Activated naive CD4-positive, alpha-beta T cell treated with anti-CD3 and anti-CD28 coated beads, Interleukin-2, amount 10 ng/mL, durations not matched to agents 7 days and 5 days (primary cell): ENCODE measurements at regions not wholly inside any gene's neighbourhood (a gene's known extent, or its start where the extent isn't known, plus 50 kb on each side); places are given as distances from the start of the nearest gene placed in this dataset.

Experiments used
- CTCF ChIA-PET: fragments of 350-600 bp; sonication (Branson Sonifier 250); formaldehyde crosslinking; loops from one replicate; lab custom pipeline; 2021; ENCODE audit warnings: antibody characterized with exemption; lab: Charles Lee
- DNase-seq: peaks from one replicate; pipeline ENCODE4 v3.0.0-alpha.2; 2020
- H3K27ac Mint-ChIP-seq: one replicate; pipeline ENCODE4 v1.8.0; 2021; ENCODE audit warnings: mild to moderate bottlenecking, moderate library complexity, mixed read lengths
- H3K27me3 Mint-ChIP-seq: one replicate; pipeline ENCODE4 v1.8.0; 2021; ENCODE audit warnings: mild to moderate bottlenecking, mixed read lengths
- H3K36me3 Mint-ChIP-seq: one replicate; pipeline ENCODE4 v1.8.0; 2021; ENCODE audit warnings: mixed read lengths
- H3K4me1 Mint-ChIP-seq: one replicate; pipeline ENCODE4 v1.8.0; 2021; ENCODE audit warnings: mixed read lengths
- H3K4me3 Mint-ChIP-seq: one replicate; pipeline ENCODE4 v1.8.0; 2021; ENCODE audit warnings: mild to moderate bottlenecking, moderate library complexity, mixed read lengths
- H3K9me3 Mint-ChIP-seq: one replicate; pipeline ENCODE4 v1.8.0; 2021; ENCODE audit warnings: mixed read lengths

GRCh38 chr2:22991844-22992243 is 393.1 kb upstream of the KLHL29 start:
- CTCF ChIA-PET: no interaction called here
- Mint-ChIP-seq H3K9me3 (no peaks in the 10 kb centered on the region), H3K4me1 (no peaks in the 10 kb centered on the region), H3K36me3 (no peaks in the 10 kb centered on the region), H3K27ac (no peak overlapping the region), H3K4me3 (no peak overlapping the region), H3K27me3 (no peaks in the 10 kb centered on the region)
- no peak for DNase-seq

- no peaks in the 10 kb centered on the region for H3K36me3 Mint-ChIP-seq
- no peak for DNase-seq
- H3K27ac Mint-ChIP-seq: no peak overlapping the region
- no peak overlapping the region for H3K4me3 Mint-ChIP-seq
- no peaks in the 10 kb centered on the region for H3K9me3 Mint-ChIP-seq
- CTCF ChIA-PET: no interaction called here
- no peaks in the 10 kb centered on the region for H3K4me1 Mint-ChIP-seq
- H3K27me3 Mint-ChIP-seq: no peaks in the 10 kb centered on the region
Measured at GRCh38 chr2:22992441-22992840, 392.5 kb upstream of the KLHL29 start.

GRCh38 chr2:22993250-22993649 is 391.7 kb upstream of the KLHL29 start:
- CTCF ChIA-PET: no interaction called here

GRCh38 chr2:22995576-22995975 is 389.4 kb upstream of the KLHL29 start:
- Mint-ChIP-seq H3K27ac (no peak overlapping the region), H3K27me3 (no peaks in the 10 kb centered on the region), H3K4me1 (no peaks in the 10 kb centered on the region), H3K4me3 (no peak overlapping the region), H3K36me3 (no peaks in the 10 kb centered on the region), H3K9me3 (no peaks in the 10 kb centered on the region)
- CTCF ChIA-PET: no interaction called here
- DNase-seq: no peak

More at GRCh38 chr2:22993250-22993649, 391.7 kb upstream of the KLHL29 start:
- Mint-ChIP-seq H3K36me3 (no peaks in the 10 kb centered on the region), H3K4me1 (no peaks in the 10 kb centered on the region), H3K27ac (no peak overlapping the region), H3K4me3 (no peak overlapping the region), H3K9me3 (no peaks in the 10 kb centered on the region), H3K27me3 (no peaks in the 10 kb centered on the region)
- no peak for DNase-seq

- no peaks in the 10 kb centered on the region for H3K27me3 Mint-ChIP-seq
- H3K36me3 Mint-ChIP-seq: no peaks in the 10 kb centered on the region
- H3K27ac Mint-ChIP-seq: no peak overlapping the region
- H3K9me3 Mint-ChIP-seq: no peaks in the 10 kb centered on the region
- no peak overlapping the region for H3K4me3 Mint-ChIP-seq
- DNase-seq: no peak
- CTCF ChIA-PET: no interaction called here
- H3K4me1 Mint-ChIP-seq: no peaks in the 10 kb centered on the region
Measured at GRCh38 chr2:22996911-22997310, 388.1 kb upstream of the KLHL29 start.

- Mint-ChIP-seq H3K4me1 (no peaks in the 10 kb centered on the region), H3K27ac (no peak overlapping the region), H3K4me3 (no peak overlapping the region), H3K9me3 (no peaks in the 10 kb centered on the region), H3K36me3 (no peaks in the 10 kb centered on the region), H3K27me3 (no peaks in the 10 kb centered on the region)
- no peak for DNase-seq
- CTCF ChIA-PET: no interaction called here
Measured at GRCh38 chr2:22998359-22998758, 386.6 kb upstream of the KLHL29 start.

- Mint-ChIP-seq H3K4me1 (no peaks in the 10 kb centered on the region), H3K36me3 (no peaks in the 10 kb centered on the region), H3K4me3 (no peak overlapping the region), H3K27ac (no peak overlapping the region), H3K27me3 (no peaks in the 10 kb centered on the region), H3K9me3 (no peaks in the 10 kb centered on the region)
- DNase-seq: no peak
- CTCF ChIA-PET: no interaction called here
Measured at GRCh38 chr2:22999951-23000350, 385.0 kb upstream of the KLHL29 start.

GRCh38 chr2:23002234-23002633 is 382.7 kb upstream of the KLHL29 start:
- DNase-seq: no peak
- no peaks in the 10 kb centered on the region for H3K4me1 Mint-ChIP-seq
- H3K9me3 Mint-ChIP-seq: no peaks in the 10 kb centered on the region
- no peaks in the 10 kb centered on the region for H3K27me3 Mint-ChIP-seq
- H3K4me3 Mint-ChIP-seq: no peak overlapping the region
- H3K27ac Mint-ChIP-seq: no peak overlapping the region
- CTCF ChIA-PET: no interaction called here
- no peaks in the 10 kb centered on the region for H3K36me3 Mint-ChIP-seq

- Mint-ChIP-seq H3K27ac (no peak overlapping the region), H3K4me3 (no peak overlapping the region), H3K4me1 (no peaks in the 10 kb centered on the region), H3K27me3 (no peaks in the 10 kb centered on the region), H3K9me3 (no peaks in the 10 kb centered on the region), H3K36me3 (no peaks in the 10 kb centered on the region)
- no peak for DNase-seq
- CTCF ChIA-PET: no interaction called here
Measured at GRCh38 chr2:23005469-23005868, 379.5 kb upstream of the KLHL29 start.

- no peaks in the 10 kb centered on the region for H3K9me3 Mint-ChIP-seq
Measured at GRCh38 chr2:23007631-23008235, 377.2 kb upstream of the KLHL29 start.

GRCh38 chr2:23008440-23008839 is 376.5 kb upstream of the KLHL29 start:
- H3K9me3 Mint-ChIP-seq: no peaks in the 10 kb centered on the region
- no peaks in the 10 kb centered on the region for H3K4me1 Mint-ChIP-seq
- H3K4me3 Mint-ChIP-seq: no peak overlapping the region
- H3K27me3 Mint-ChIP-seq: no peaks in the 10 kb centered on the region
- CTCF ChIA-PET: no interaction called here
- H3K27ac Mint-ChIP-seq: no peak overlapping the region
- DNase-seq: no peak
- no peaks in the 10 kb centered on the region for H3K36me3 Mint-ChIP-seq

More at GRCh38 chr2:23007631-23008235, 377.2 kb upstream of the KLHL29 start:
- CTCF ChIA-PET: interaction anchor here (0.9 kb wide), 1 partner anchor 16 kb away, joined by 3 read pairs; no protein-coding TSS in a partner anchor
- H3K36me3 Mint-ChIP-seq: no peaks in the 10 kb centered on the region
- no peaks in the 10 kb centered on the region for H3K27me3 Mint-ChIP-seq
- no peaks in the 10 kb centered on the region for H3K4me1 Mint-ChIP-seq
- no peak for DNase-seq
- H3K4me3 Mint-ChIP-seq: no peak overlapping the region
- H3K27ac Mint-ChIP-seq: no peak overlapping the region

GRCh38 chr2:23008951-23009350 is 376.0 kb upstream of the KLHL29 start:
- Mint-ChIP-seq H3K4me3 (no peak overlapping the region), H3K36me3 (no peaks in the 10 kb centered on the region), H3K9me3 (no peaks in the 10 kb centered on the region), H3K27ac (no peak overlapping the region), H3K27me3 (no peaks in the 10 kb centered on the region), H3K4me1 (no peaks in the 10 kb centered on the region)
- no peak for DNase-seq
- CTCF ChIA-PET: no interaction called here

GRCh38 chr2:23009545-23010149 is 375.3 kb upstream of the KLHL29 start:
- Mint-ChIP-seq H3K36me3 (no peaks in the 10 kb centered on the region), H3K4me3 (no peak overlapping the region), H3K27me3 (no peaks in the 10 kb centered on the region), H3K4me1 (no peaks in the 10 kb centered on the region), H3K9me3 (no peaks in the 10 kb centered on the region), H3K27ac (no peak overlapping the region)
- CTCF ChIA-PET: no interaction called here
- DNase-seq: no peak

GRCh38 chr2:23012499-23012898 is 372.5 kb upstream of the KLHL29 start:
- CTCF ChIA-PET: no interaction called here
- Mint-ChIP-seq H3K36me3 (no peaks in the 10 kb centered on the region), H3K27me3 (no peaks in the 10 kb centered on the region), H3K9me3 (no peaks in the 10 kb centered on the region), H3K4me1 (no peaks in the 10 kb centered on the region), H3K4me3 (no peak overlapping the region), H3K27ac (no peak overlapping the region)
- no peak for DNase-seq

GRCh38 chr2:23015651-23016200 is 369.3 kb upstream of the KLHL29 start:
- CTCF ChIA-PET: no interaction called here
- DNase-seq: no peak
- H3K27me3 Mint-ChIP-seq: no peaks in the 10 kb centered on the region
- no peaks in the 10 kb centered on the region for H3K36me3 Mint-ChIP-seq
- no peak overlapping the region for H3K4me3 Mint-ChIP-seq
- H3K4me1 Mint-ChIP-seq: no peaks in the 10 kb centered on the region
- no peak overlapping the region for H3K27ac Mint-ChIP-seq
- no peaks in the 10 kb centered on the region for H3K9me3 Mint-ChIP-seq
